Skeletal muscle cell (primary cell): ENCODE measurements at regions not wholly inside any gene's neighbourhood (a gene's known extent, or its start where the extent isn't known, plus 50 kb on each side); places are given as distances from the start of the nearest gene placed in this dataset.
A peak's percentile ranks its signal among the peaks of the same experiment; 100 is the strongest.

ENCODE experiments used
- DNase-seq: peaks from one replicate; pipeline ENCODE4 v3.0.0-alpha.2; 2010; ENCODE audit warnings: low read depth
- H3K4me3 ChIP-seq: 2 replicates; pipeline ENCODE4 v1.5.1; 2011; ENCODE audit warnings: low read depth, mild to moderate bottlenecking, control low read depth, low read length, moderate library complexity

DNA sequence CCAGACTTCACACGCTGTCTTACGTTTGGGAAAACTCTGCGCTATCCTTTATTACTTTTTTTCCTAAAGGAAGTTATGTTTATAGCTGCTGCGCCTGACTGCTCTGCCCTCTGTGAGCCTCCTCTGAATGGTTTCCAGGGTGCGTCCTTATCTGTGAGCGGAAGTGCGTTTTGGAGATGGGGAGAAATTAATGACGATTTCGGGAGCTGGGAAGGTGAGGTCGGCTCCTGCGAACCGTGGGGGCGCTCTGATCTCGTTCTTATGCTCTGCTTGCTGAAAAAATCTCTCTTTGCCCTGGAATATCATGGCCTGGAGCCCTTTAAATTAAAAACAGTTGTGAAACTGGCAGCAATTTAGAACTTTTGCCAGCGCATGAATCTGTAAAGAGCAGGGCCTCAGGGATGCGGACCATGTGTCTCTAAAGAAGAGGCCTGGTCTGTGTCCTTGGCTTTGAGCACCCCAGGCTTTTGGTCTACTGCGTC, 135.7 kb upstream of the ZFHX3 start:
- no peak for DNase-seq
- no peak overlapping the region for H3K4me3 ChIP-seq

DNA sequence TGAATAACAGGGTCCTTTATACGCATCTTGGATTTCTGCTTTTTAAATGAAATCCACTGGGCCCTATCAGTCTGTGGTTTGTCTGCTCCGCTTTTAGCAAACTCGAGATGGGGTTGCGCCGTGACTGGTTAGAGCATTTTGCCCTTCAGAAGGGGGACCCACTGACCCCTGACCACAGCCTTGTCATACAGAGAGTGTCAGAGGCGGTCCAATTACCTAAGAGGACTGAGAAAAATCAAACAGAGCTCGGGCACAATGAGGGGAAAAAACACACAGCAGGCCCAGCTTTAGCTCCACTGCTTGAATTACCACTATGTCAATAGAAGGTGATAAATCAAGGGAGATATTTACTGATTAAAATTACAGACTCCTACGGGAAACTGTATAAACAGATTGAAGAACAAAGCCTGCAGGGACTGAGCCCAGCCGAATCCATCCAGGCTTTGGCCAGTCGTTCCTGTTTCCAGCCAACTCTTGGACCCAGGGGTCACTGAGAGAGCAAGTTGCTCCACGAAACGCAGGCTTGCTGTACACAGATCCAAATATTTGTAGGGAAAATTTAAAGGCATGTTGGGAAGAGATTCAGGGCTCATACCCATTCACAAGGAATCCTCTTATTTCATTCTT, 131.9 kb upstream of the ZFHX3 start:
- H3K4me3 ChIP-seq: no peak overlapping the region
- DNase-seq: no peak

DNA sequence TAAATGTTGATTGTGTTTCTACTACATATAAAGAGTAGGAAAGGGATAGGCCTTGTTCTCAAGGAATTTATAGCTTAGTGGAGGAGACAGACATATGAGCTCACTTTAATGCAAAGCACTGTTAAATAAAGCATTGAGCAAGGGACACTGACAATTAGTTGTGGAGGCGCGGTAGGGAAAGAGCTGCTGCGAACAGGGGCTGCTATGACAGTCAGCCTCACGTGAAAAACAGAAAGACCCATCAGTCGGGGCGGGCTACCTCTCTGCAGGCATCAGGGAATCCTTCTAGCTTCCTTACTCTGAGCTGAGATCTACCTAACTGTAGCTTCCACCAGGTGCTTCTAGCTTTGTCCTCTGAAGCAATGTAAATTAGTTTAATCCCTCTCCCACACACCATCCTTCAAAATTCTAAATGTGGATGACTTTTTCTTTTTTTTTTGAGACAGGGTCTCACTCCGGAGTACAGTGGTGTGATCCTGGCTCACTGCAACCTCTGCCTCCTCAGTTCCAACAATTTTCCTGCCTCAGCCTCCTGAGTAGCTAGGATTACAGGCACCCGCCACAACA, 129.9 kb upstream of the ZFHX3 start:
- no peak overlapping the region for H3K4me3 ChIP-seq
- DNase-seq: no peak

DNA sequence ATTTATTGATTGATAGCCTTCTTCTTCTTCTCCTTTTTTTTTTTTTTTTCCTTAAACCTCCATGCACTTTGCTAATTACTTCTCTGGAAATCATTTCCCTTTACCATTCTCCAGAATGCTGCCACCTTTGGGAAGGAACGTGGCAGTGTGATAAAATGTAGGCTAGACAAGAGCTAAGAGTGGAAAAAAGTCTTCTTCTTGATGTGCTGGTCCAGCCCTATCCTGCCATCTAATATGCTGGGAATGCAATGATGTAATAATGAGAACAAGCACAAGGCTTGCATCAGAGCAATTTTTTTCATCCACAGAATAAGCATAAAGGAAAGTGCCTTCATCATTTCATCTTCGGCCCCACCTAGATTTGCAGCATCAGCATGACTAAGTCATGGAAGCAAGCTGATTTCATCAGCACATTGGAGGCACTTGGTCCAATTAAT, 128.7 kb upstream of the ZFHX3 start:
- H3K4me3 ChIP-seq: no peak overlapping the region
- DNase-seq: peak; percentile 94

DNA sequence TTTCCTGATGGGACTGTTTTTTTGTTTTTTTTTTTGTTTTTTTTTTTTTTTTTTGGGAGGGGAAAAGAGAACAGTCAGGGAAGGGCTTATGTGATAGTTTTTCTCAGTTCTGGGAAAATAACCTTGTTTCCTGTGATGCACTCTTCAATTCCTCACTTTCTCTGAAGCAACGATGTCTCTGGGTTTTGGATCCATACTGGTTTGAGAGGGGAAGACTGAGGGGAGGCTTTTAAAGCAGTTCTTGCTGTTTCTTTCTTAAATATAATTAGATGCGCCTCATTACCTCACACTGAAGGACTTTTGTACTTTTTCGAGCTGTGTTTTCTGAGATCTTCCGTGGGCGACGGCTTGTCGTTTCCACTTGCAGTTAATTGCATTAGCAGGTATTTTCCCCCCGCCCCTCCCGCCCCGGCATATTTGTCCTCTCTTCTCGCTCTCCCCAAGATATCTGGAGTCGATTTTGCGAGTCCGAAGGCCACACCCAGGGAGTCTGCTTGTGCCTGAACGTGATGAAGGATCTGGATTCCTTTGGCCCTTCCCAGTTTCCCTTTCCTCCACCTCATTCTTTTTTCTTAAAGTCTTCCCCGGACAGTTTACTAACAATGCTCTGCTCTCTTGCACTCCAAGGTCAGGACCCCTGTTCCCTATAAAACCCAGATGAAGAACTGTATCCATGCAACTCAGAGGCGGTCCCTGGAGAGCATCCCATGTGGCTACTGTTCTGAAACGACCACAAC, 125.2 kb upstream of the ZFHX3 start:
- no peak overlapping the region for H3K4me3 ChIP-seq
- DNase-seq: no peak

DNA sequence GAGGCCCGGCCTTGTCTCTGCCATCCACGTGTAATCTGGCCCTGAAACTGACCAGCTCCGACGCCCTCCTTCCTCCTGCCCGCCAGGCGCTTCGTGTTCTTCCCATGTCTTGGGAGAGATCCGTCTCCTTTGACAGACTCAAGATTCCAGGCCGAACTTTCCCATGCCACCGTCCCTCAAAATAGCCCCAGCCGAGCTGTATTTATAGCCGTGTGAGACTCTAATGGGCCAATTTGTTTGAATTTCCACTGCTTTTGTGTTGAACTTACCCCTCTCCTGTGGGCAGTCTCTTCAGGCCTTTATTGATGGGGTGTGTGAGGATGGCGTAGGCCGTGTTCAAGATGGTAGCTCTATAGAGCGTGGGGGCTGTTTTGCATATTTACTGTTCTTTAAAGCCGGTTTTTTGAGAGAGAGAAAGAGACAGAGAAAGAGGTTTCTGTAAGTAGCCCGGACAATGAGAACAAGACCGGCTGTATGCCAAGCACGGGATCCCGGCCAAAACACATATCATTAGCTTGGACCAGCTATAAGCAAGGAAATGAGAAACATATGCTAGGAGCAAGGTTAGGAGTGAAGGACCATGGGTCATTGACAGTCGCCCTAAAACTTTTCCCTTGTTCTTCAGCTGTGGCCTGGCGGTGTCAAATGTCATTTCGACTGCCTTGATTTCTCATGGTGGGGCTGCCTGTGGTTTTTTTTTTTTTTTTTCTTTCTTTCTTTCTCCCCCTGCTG, 124.5 kb upstream of the ZFHX3 start:
- no peak overlapping the region for H3K4me3 ChIP-seq
- peak; percentile 93 for DNase-seq

DNA sequence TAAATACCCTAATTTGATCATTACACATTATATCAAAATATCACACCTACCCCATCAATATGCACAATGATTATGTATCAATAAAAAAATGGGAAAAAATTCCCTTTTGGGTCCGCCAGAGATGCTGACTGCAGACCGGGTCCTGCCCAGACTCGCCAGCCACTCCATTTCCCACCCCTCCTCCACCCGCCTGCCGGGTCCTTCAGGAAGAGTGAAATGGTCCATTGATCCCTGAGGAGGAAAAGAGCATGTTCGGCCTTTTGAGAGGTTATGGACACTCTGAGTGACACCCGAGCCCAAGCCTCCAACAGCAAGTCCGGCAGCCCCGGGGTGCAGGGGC, 123.9 kb upstream of the ZFHX3 start:
- no peak overlapping the region for H3K4me3 ChIP-seq

DNA sequence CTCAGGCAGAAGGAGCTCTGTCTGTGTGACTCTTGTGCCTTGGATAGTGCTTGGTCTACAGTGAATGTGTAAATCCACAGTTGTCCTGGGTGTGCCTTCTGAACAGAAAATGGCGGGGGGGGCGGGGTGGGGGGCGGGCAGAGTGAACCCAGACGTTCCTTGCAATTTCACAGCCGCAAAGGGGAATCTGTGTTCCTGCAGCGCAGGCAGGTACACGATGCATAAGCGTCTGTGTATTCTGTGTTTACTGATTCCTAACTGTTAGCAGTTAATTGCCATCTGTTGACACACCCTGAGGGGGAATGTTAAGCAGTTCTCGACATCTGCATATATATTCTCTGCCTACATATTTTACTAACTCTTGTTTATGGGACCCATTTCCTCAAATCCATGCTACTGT, 123.5 kb upstream of the ZFHX3 start:
- H3K4me3 ChIP-seq: no peak overlapping the region
- DNase-seq: no peak

More for the DNA sequence above, 123.9 kb upstream of the ZFHX3 start:
- DNase-seq: no peak

DNA sequence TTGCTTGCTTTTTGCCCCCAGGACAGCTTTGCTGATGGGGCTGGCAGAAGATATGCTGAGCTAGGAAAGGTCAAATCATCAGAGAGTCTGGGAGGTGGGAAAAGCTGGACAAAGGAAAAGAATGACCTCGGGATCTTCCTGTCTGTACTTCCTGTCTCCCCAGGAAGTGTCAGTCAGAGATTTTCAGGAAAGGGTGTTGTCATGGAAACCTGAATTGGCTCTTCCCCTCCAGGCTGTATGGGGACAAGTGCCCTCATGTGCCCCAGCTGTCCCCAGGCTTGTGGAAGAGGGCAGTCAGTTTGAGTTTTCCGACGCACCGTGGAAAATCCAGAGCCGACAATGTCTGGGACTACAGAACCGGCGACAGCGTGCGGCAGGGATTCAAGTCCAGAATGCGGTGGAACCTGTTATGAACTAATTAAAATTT, 122.7 kb upstream of the ZFHX3 start:
- H3K4me3 ChIP-seq: no peak overlapping the region

DNA sequence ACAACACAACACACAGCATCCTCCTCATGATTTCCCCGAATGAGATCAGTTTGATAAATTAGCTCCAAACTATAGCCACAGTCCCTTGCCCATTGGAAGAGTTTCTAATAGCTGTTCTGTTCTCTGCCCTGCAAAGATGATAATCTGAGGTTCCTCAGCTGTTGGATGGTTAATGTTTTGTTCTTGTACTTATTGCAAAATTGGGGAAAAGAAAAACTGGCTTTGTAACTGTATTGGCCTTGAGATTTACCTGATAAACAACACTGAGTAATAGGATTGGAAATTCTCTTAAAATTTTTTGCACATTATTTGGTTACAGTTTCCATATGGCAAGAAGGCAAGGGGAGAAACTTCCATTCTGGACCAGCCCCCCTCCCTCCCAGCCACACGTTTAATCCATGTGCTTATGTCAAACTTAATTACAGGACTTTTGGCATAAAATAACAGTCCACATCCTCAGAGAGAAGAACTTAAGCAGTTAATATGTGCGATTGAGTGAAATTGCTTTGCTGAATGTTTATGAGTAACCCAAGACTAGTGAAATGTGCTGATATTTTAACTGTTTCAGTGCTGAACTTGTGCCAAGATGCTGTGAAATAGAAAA, 119.1 kb upstream of the ZFHX3 start:
- H3K4me3 ChIP-seq: no peak overlapping the region
- no peak for DNase-seq

More for the DNA sequence above, 122.7 kb upstream of the ZFHX3 start:
- no peak for DNase-seq

DNA sequence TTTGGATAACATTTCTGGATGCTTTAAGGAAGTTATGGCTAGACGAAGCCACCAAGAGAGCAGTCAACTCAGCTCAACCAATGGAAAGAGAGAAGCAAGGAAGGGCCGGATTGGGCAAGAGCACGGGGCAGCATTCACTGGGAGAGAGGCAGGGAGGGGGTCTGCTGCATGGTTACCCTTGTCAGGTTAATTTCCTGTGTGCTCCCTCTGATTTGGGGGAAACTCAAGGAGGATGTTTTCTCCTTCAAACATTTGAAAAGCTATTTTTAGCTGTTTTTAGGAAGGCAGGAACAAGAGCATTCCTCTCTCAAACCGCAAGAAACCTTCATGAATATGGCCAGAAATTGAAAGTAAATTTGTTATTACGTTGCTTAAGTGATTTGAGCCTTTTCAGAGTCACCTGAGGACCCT, 118.5 kb upstream of the ZFHX3 start:
- no peak overlapping the region for H3K4me3 ChIP-seq
- DNase-seq: no peak

DNA sequence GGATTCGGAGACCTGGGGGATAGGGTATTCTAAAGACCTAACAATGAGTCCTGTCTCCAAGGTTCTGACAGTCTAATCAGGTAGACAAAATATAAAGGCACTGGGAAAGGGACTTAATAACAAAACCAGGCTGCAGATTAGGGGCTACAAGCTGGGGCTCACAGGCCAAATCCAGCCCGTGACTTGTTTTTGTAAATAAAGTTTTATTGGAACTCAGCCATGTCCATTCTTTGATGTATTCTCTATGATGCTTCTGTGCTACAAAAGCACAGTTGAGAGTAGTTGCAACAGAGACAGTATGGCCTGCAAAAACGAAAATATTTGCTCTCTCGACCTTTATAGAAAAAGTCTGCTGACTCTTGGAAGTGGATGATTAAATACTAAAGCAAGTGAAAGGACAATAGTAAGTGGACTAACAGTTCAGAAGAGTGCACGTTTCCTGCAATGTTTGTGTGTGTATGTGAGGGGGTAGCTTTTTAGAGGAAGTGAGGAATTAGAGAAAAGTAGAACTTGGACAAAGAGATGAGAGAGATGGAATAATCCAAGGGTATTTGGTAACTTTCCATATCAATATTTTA, 115.4 kb upstream of the ZFHX3 start:
- no peak overlapping the region for H3K4me3 ChIP-seq
- no peak for DNase-seq

DNA sequence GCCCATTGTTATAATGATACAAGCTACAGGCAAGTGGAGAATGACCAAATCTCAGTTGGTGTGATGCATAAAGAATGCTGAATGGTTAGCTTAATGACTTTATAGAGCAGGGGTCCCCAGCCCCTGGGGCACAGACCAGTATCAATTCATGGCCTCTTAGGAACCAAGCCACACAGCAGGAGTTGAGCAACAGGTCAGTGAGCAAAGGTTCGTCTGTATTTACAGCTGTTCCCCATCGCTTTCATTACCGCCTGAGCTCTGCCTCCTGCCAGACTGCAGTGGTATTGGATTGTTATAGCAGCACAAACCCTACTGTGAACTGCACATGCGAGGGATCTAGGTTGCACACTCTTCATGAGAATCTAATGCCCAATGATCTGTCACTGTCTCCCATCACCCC, 114.0 kb upstream of the ZFHX3 start:
- DNase-seq: no peak

DNA sequence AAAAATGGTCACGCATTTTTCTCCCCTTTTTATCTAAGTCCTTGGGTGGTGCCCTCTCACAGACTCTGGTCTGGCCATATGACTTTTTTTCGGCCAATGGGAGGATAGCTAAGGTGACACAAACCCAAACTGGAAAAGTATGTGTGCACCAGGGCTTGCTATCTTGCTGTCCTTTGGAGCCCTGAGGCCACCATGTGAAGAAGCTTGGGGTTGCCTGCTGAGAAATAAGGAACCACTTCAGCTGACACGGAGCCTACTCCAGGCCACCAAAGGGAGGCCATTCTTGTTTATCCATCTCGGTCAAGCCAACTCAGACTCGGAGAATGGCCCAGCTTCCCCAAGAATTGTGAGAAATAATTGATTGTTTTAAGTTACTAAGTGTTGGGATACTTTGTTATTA, 111.4 kb upstream of the ZFHX3 start:
- H3K4me3 ChIP-seq: no peak overlapping the region
- DNase-seq: no peak

More for the DNA sequence above, 114.0 kb upstream of the ZFHX3 start:
- H3K4me3 ChIP-seq: no peak overlapping the region

DNA sequence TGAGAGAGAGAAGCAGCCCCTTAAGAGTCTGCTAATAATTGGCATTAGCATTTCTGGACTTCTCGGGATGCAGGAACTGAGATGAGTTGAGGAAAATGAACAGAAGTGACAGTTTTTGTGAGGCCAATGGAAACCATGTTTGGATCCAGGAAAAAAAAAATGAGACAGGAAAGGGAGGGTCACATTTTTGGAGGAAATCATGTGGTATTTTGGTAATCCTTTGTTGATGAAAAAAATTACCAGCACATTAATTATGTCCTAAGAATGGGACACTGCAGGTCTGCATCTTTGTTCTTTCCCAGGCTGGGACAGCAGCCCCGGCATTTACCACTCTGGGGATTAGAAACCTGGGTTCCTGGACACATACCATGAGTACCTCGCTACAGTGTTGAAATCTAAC, 109.9 kb upstream of the ZFHX3 start:
- no peak overlapping the region for H3K4me3 ChIP-seq
- DNase-seq: no peak

DNA sequence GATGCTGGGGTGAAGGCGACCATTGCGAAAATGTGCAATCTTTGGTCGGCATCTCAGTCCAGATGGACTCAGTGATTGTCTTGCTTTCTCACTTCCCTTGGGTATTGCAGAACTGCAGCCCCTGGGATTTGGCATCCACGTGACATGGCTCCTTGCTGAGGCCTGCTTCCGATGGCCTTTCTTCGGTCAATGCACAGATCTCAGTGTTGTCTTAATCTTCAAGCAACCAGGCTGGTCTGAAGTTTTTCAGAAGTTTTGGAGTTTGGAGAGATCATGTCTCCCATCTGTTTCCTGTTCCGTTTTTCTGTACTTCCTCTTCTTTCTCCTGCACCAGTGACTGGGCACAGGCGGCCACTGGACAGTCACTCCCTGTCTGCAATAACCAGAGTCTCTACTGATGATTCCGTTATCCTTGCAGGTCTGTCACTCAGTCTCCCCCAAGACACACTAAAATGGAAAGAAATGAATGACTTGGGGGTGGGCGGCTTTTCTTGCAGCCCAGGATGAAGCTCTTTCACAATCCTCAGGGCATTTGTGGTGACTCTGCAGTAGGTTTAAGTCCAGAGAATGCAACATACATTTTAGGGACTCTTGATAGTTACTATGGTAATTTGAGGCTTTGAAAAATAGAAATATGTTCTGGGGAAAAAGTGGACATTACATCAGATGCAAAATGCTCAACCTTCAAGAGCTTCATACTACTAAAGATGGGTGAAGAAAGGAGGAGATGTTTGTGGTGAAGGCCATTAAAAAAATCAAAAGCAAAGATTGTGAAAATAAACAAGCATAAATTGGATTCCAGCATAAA, 106.3 kb upstream of the ZFHX3 start:
- DNase-seq: no peak
- H3K4me3 ChIP-seq: no peak overlapping the region

DNA sequence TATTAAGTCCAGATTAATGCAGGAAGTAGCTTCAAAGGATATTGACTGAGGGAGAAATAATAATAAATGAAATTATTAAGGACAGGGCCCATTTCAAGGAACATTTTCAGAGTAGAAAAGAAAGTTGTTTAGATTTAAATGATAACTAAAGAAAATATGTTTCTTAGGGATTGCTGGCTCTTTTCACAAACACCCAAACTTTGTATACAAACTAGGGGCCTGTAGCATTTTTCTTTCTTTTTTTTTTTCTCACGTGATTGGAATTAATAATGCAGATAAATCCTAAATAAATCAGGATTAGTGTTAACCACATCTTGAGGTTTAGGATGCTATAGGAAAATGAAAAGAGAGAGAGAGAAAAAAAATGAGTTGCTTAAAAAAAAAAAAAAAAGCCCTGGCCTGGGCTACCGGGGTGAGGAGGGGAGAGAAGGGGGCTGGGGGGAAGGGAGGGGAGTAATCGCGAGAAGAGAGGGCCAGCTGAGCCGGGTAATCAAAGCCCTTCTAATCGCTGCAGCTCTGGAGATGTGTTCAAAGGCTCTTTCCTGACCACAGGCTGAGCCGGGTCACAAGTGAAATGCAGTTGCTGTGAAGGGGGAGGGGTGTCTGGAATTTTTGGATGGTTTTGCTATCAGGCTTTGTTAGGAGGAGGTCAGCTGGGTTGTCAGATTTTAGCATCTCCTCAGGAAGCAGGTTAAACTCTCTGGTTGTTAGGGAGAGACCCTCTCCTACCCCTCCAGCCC, 104.6 kb upstream of the ZFHX3 start:
- no peak for DNase-seq
- no peak overlapping the region for H3K4me3 ChIP-seq

DNA sequence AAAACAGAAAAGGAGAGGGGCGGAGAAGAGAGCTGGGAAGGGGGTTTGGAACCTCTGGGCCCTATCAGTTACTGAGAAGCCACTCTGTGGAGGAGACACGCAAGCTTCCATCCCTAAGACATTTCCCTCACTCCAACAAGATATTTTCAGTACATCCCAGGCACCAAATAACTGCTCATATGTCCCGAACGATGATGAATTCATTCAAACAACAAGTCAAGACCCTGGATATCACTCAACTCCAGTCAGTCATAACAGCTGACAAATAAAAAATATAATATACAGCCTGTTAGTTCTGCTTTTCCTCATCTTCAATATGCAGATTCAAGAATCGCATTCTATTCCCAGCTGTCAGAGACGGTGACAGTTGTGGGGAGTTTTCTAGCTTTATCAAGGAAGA, 104.0 kb upstream of the ZFHX3 start:
- no peak for DNase-seq
- no peak overlapping the region for H3K4me3 ChIP-seq
